H1 (cell line): ENCODE measurements at regions not wholly inside any gene's neighbourhood (a gene's known extent, or its start where the extent isn't known, plus 50 kb on each side); places are given as distances from the start of the nearest gene placed in this dataset.

Source experiments
- EGR1 ChIP-seq: IDR thresholded peaks from 2 replicates; pipeline ENCODE4 v1.6.1; 2011; ENCODE audit warnings: low read depth, low read length, borderline replicate concordance
- EZH2 ChIP-seq: fragments of 200-600 bp; sonication (generic); IDR thresholded peaks from 2 replicates; pipeline ENCODE4 v1.7.1; 2012; ENCODE audit warnings: low read depth, mild to moderate bottlenecking, moderate library complexity, low read length, inconsistent platforms; ENCODE audit not compliant: severe bottlenecking
- JUND ChIP-seq: IDR thresholded peaks from 2 replicates; pipeline ENCODE4 v1.6.1; 2011; ENCODE audit warnings: mild to moderate bottlenecking, improper control_type of control experiment, low read length
- NRF1 ChIP-seq: IDR thresholded peaks from 2 replicates; pipeline ENCODE4 v1.6.1; 2011; ENCODE audit warnings: mild to moderate bottlenecking, low read depth, low read length, improper control_type of control experiment
- POLR2A ChIP-seq, 2 experiments: IDR thresholded peaks; 1 replicate in 1 of 2; 2 replicates in 1 of 2; pipeline ENCODE4 v1.6.1; 2011; ENCODE audit warnings: low read depth in 2 of 2, low read length in 2 of 2, mild to moderate bottlenecking in 2 of 2; ENCODE audit errors: control extremely low read depth in 1 of 2
- POLR2AphosphoS5 ChIP-seq: IDR thresholded peaks from 2 replicates; pipeline ENCODE4 v1.6.1; 2011; ENCODE audit warnings: low read depth, low read length
- SP2 ChIP-seq: IDR thresholded peaks from 2 replicates; pipeline ENCODE4 v1.6.1; 2012; ENCODE audit warnings: mild to moderate bottlenecking, low read length, inconsistent platforms
- TCF12 ChIP-seq: IDR thresholded peaks from 2 replicates; pipeline ENCODE4 v1.6.1; 2011; ENCODE audit warnings: low read depth, mild to moderate bottlenecking, low read length
- TF ChIP-seq, protein P1 (sequence below), 3 experiments: IDR thresholded peaks; 1 replicate in 2 of 3; 2 replicates in 1 of 3; pipeline versions ENCODE4 v1.5.1 to v1.6.1; 2011; ENCODE audit warnings: low read length in 3 of 3, mild to moderate bottlenecking in 3 of 3, inconsistent platforms in 2 of 3, low read depth in 1 of 3, moderate library complexity in 1 of 3; ENCODE audit not compliant: insufficient read depth in 1 of 3; ENCODE audit errors: control extremely low read depth in 1 of 3
- TF ChIP-seq, protein P2 (sequence below): IDR thresholded peaks from 2 replicates; pipeline ENCODE4 v1.6.1; 2011; ENCODE audit warnings: low read length, improper control_type of control experiment

DNA sequence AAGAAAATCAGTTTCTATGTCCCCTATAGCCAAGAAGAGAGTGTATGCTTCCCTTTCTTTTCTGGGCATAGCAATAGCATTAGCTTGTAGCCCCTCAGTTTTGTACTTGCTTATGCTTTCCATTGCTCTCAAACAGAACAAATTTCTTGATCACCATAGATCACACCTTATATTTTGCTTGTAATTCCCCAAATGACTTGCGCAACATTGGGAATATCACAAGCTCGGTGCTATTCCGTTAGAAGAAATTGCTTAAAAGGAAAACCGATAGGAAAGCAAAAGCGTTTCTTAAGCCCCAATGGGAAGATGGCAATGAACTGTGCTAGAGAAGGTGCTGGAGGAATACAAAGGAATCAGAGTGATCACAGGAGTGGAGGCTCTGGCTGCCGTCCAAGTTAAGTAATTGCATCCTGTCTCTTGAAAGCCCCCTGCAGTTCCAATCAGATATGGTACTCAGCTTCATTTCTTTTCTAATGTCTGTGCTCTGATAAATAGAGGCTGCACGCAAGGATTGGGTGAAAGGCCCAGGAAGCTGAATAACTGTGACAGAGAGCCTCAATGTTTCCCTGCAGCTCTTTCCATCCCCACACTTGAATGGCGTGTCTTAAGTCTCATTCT, 182.1 kb upstream of the KIRREL3 start:
- no peak for TF ChIP-seq POLR2A (IDR thresholded peaks at IDR 0.05; ENCODE audit: control extremely low read depth in 1 of 2, low read depth in 2 of 2, low read length in 2 of 2)
- no peak for TF ChIP-seq JUND
- TF ChIP-seq, protein P1, sequence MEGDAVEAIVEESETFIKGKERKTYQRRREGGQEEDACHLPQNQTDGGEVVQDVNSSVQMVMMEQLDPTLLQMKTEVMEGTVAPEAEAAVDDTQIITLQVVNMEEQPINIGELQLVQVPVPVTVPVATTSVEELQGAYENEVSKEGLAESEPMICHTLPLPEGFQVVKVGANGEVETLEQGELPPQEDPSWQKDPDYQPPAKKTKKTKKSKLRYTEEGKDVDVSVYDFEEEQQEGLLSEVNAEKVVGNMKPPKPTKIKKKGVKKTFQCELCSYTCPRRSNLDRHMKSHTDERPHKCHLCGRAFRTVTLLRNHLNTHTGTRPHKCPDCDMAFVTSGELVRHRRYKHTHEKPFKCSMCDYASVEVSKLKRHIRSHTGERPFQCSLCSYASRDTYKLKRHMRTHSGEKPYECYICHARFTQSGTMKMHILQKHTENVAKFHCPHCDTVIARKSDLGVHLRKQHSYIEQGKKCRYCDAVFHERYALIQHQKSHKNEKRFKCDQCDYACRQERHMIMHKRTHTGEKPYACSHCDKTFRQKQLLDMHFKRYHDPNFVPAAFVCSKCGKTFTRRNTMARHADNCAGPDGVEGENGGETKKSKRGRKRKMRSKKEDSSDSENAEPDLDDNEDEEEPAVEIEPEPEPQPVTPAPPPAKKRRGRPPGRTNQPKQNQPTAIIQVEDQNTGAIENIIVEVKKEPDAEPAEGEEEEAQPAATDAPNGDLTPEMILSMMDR (IDR thresholded peaks at IDR 0.05; ENCODE audit: control extremely low read depth in 1 of 3, insufficient read depth in 1 of 3, low read depth in 1 of 3, low read length in 3 of 3): no peak
- TF ChIP-seq EGR1: no peak
- TF ChIP-seq, protein P2, sequence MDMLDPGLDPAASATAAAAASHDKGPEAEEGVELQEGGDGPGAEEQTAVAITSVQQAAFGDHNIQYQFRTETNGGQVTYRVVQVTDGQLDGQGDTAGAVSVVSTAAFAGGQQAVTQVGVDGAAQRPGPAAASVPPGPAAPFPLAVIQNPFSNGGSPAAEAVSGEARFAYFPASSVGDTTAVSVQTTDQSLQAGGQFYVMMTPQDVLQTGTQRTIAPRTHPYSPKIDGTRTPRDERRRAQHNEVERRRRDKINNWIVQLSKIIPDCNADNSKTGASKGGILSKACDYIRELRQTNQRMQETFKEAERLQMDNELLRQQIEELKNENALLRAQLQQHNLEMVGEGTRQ: no peak
- no peak for TF ChIP-seq TCF12
- no peak for TF ChIP-seq NRF1
- TF ChIP-seq POLR2AphosphoS5: no peak
- TF ChIP-seq EZH2: no peak
- no peak for TF ChIP-seq SP2
